Mesothelial cell of epicardium (in vitro differentiated cells): ENCODE measurements at regions not wholly inside any gene's neighbourhood (a gene's known extent, or its start where the extent isn't known, plus 50 kb on each side); places are given as distances from the start of the nearest gene placed in this dataset.

Source experiments
- DNase-seq, 2 experiments: peaks; one replicate each; pipeline ENCODE4 v3.0.0; 2021; ENCODE audit warnings: low spot score in 2 of 2; ENCODE audit not compliant: unreplicated experiment in 2 of 2
- H3K27ac Mint-ChIP-seq: 2 replicates; pipeline ENCODE4 v1.8.0; 2021; ENCODE audit warnings: mixed read lengths
- H3K27me3 Mint-ChIP-seq: 2 replicates; pipeline ENCODE4 v1.8.0; 2021; ENCODE audit warnings: low read depth, mixed read lengths
- H3K36me3 Mint-ChIP-seq: 2 replicates; pipeline ENCODE4 v1.8.0; 2021; ENCODE audit warnings: mixed read lengths
- H3K4me1 Mint-ChIP-seq: 2 replicates; pipeline ENCODE4 v1.8.0; 2021; ENCODE audit warnings: mixed read lengths
- H3K4me3 Mint-ChIP-seq: 2 replicates; pipeline ENCODE4 v1.8.0; 2021; ENCODE audit warnings: mild to moderate bottlenecking, moderate library complexity, mixed read lengths
- H3K9me3 Mint-ChIP-seq: 2 replicates; pipeline ENCODE4 v1.8.0; 2021; ENCODE audit warnings: mixed read lengths
- TF ChIP-seq, protein P1 (sequence below): fragments of 200-600 bp; sonication (generic); IDR thresholded peaks from one replicate; pipeline ENCODE4 v1.5.0; 2021; ENCODE audit warnings: antibody characterized with exemption; ENCODE audit not compliant: unreplicated experiment

DNA sequence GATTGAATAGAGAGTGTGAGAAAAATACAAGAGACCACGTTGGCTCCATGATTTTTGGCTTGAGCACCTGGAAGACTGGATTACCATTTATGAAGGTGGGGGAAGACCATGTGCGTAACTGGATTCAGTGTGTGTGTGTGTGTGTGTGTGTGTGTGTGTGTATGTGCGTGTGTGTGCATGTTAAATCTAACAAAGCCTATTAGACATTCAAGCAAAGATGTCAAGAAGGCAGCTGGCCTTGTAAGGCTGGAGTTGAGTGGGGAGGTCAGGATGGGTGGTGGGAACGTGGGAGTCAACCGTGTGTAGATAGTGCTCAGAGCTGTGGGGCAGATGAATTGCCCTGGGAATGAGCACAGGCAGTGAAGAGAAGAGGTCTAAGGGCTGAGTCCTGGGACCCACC lies 293.8 kb upstream of the POU3F1 start:
- TF ChIP-seq, protein P1, sequence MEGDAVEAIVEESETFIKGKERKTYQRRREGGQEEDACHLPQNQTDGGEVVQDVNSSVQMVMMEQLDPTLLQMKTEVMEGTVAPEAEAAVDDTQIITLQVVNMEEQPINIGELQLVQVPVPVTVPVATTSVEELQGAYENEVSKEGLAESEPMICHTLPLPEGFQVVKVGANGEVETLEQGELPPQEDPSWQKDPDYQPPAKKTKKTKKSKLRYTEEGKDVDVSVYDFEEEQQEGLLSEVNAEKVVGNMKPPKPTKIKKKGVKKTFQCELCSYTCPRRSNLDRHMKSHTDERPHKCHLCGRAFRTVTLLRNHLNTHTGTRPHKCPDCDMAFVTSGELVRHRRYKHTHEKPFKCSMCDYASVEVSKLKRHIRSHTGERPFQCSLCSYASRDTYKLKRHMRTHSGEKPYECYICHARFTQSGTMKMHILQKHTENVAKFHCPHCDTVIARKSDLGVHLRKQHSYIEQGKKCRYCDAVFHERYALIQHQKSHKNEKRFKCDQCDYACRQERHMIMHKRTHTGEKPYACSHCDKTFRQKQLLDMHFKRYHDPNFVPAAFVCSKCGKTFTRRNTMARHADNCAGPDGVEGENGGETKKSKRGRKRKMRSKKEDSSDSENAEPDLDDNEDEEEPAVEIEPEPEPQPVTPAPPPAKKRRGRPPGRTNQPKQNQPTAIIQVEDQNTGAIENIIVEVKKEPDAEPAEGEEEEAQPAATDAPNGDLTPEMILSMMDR, result no peak
- Mint-ChIP-seq H3K36me3 (no peaks in the 10 kb centered on the region), H3K4me3 (no peak overlapping the region), H3K27me3 (peaks cover 63% of the 10 kb centered on the region), H3K4me1 (peaks cover 8% of the 10 kb centered on the region), H3K27ac (no peak overlapping the region), H3K9me3 (no peaks in the 10 kb centered on the region)
- DNase-seq, result no peak

DNA sequence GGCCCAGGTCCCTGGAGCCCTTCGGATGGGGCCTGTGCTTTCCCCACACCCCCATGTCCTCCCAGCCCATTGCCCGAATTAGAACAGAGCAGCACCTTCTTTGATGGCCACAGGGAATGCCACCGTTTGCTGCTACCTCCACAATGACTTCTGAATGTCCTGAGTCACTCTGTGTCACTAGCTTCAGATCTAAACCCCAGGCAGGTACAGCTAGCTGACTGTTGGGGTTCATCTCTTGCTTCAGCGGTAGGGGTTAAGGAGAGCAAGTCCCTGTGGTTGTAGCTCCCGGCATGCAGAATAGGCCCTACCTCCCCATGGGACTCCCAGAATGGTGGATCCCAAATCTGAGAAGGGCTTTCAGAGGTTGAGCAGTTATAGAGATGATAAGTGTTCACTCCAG lies 291.1 kb upstream of the POU3F1 start:
- Mint-ChIP-seq H3K27me3 (peaks cover 63% of the 10 kb centered on the region), H3K27ac (no peak overlapping the region), H3K4me3 (no peak overlapping the region), H3K36me3 (no peaks in the 10 kb centered on the region), H3K9me3 (no peaks in the 10 kb centered on the region), H3K4me1 (peaks cover 8% of the 10 kb centered on the region)
- TF ChIP-seq, protein P1, result no peak
- no peak for DNase-seq

DNA sequence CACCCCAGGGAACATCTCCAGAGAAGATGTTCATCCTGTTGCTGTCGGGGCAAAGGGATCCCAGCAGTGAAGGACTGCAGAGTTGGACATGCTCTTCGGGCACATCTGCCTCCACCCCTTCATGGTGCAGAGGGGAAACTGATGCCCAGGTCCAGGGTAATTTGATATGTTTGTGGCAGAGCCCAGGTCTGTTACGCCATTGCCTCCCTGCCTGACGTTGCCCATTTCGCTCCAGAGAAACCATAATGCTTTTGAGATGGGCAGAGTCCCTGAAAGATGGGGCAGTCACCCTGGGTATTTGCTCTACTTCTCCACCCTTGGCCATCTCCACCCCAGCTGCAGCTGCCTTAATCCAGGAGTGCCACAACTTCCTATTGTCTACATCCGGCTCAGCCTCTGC lies 290.4 kb upstream of the POU3F1 start:
- H3K9me3 Mint-ChIP-seq, result no peaks in the 10 kb centered on the region
- H3K4me1 Mint-ChIP-seq, result peaks cover 8% of the 10 kb centered on the region
- TF ChIP-seq, protein P1, result no peak
- peaks cover 61% of the 10 kb centered on the region for H3K27me3 Mint-ChIP-seq
- no peak overlapping the region for H3K27ac Mint-ChIP-seq
- no peaks in the 10 kb centered on the region for H3K36me3 Mint-ChIP-seq
- no peak overlapping the region for H3K4me3 Mint-ChIP-seq
- no peak for DNase-seq

DNA sequence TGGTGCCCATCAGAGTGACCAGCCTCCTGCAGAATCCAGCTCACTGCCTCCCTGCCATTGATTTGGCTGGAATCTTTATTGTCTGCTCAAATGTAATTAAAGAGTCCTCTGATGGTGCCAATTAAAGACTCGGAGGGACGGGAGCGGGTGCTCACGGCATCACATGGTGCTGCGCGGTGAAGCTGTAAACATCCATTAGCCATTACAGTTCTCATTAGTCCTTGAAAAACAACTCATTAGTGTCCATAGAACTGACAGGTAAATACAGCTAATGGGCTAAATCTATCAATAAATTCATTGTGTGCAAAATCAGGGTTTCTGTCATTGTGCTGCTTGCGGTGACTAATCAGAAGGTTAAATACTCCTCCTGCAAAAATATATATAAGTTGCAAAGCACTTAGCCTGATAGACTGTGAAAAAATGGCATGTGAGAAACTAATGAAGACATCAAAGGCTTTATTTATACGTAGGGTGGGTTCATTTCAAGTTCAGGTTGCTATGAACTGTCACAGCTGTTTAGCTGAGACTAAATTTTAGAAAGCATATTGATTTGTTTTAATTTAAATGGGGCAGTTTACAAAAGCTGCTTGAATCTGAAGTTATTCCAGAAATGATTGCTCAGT lies 289.8 kb upstream of the POU3F1 start:
- Mint-ChIP-seq H3K27me3 (peaks cover 59% of the 10 kb centered on the region), H3K4me3 (no peak overlapping the region), H3K4me1 (peaks cover 8% of the 10 kb centered on the region), H3K27ac (no peak overlapping the region), H3K36me3 (no peaks in the 10 kb centered on the region), H3K9me3 (no peaks in the 10 kb centered on the region)
- no peak for DNase-seq
- TF ChIP-seq, protein P1, result no peak

DNA sequence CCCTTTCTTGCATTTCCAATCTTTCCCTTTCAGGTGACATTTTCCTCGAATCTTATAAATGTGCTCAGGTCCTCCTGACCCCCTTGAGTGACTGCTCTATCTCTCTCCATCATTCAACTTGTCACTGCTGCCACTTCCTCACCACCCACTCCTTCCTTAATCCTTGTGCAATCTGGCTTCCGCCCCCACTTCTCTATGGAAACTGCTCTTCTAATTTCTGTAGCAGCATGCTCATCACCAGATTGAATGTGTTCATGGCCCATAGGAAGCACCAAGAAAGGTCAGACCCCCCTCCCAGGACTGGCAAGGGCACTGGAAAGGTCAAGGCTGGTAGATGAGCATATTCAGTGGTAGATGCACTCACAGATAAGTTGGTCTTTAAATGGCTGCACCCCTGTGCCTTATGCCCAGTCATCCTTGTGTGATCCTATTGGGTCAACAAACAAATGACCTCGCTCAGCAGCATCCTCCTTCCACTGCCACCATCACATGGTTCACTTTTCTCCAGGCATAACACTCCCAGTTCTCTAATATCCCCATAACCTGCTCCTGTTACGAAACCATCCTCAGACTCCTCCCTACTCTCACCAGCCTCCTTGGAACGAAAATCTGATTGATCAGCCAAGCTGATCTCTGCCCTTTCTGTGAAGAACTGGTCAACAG lies 288.5 kb upstream of the POU3F1 start:
- peaks cover 52% of the 10 kb centered on the region for H3K27me3 Mint-ChIP-seq
- no peaks in the 10 kb centered on the region for H3K36me3 Mint-ChIP-seq
- no peak overlapping the region for H3K27ac Mint-ChIP-seq
- H3K9me3 Mint-ChIP-seq, result no peaks in the 10 kb centered on the region
- peaks cover 8% of the 10 kb centered on the region for H3K4me1 Mint-ChIP-seq
- no peak overlapping the region for H3K4me3 Mint-ChIP-seq
- no peak for DNase-seq
- TF ChIP-seq, protein P1, result no peak
